Keratinocyte (primary cell): ENCODE measurements at regions not wholly inside any gene's neighbourhood (a gene's known extent, or its start where the extent isn't known, plus 50 kb on each side); places are given as distances from the start of the nearest gene placed in this dataset.

ENCODE experiments used
- DNase-seq: peaks from one replicate; pipeline ENCODE4 v3.0.0-alpha.2; 2011; ENCODE audit warnings: low read depth, missing footprints, low spot score
- FAIRE-seq: peaks from 2 replicates; lab custom pipeline; 2011; peaks lifted over from hg19 to GRCh38; lab: Jason Lieb, UNC
- H2AFZ ChIP-seq: 2 replicates; pipeline ENCODE4 v1.6.0; 2012; ENCODE audit warnings: low read length, control low read depth, inconsistent platforms; ENCODE audit not compliant: control insufficient read depth
- H3K27ac ChIP-seq: 2 replicates; pipeline ENCODE4 v1.5.1; 2011; ENCODE audit warnings: low read length; ENCODE audit not compliant: control insufficient read depth, insufficient read depth
- H3K27me3 ChIP-seq: 3 replicates; pipeline ENCODE4 v1.6.0; 2011; ENCODE audit warnings: low read length; ENCODE audit not compliant: control insufficient read depth, insufficient read depth; ENCODE audit errors: extremely low read depth
- H3K36me3 ChIP-seq, 2 experiments: 2 replicates in 1 of 2; 3 replicates in 1 of 2; pipeline ENCODE4 v1.5.1; 2011; ENCODE audit warnings: low read length in 2 of 2, mild to moderate bottlenecking in 1 of 2; ENCODE audit not compliant: control insufficient read depth in 2 of 2, insufficient read depth in 2 of 2; ENCODE audit errors: extremely low read depth in 1 of 2
- H3K4me1 ChIP-seq: 3 replicates; pipeline ENCODE4 v1.5.1; 2011; ENCODE audit warnings: low read length; ENCODE audit not compliant: control insufficient read depth, insufficient read depth; ENCODE audit errors: extremely low read depth
- H3K4me2 ChIP-seq: 3 replicates; pipeline ENCODE4 v1.6.0; 2011; ENCODE audit warnings: low read depth, low read length; ENCODE audit not compliant: control insufficient read depth, insufficient read depth; ENCODE audit errors: extremely low read depth
- H3K4me3 ChIP-seq, 3 experiments: fragments of 200-600 bp in 1 of 3; sonication (generic) in 1 of 3; 2 replicates in 2 of 3; 3 replicates in 1 of 3; pipeline ENCODE4 v1.5.1; 2011 to 2016; ENCODE audit warnings: low read length in 3 of 3, mild to moderate bottlenecking in 3 of 3, control low read depth in 2 of 3, inconsistent platforms in 1 of 3, low read depth in 1 of 3, mixed read lengths in 1 of 3, mixed run types in 1 of 3, moderate library complexity in 1 of 3; ENCODE audit not compliant: control insufficient read depth in 2 of 3, insufficient read depth in 2 of 3; ENCODE audit errors: extremely low read depth in 1 of 3
- H3K79me2 ChIP-seq: 2 replicates; pipeline ENCODE4 v1.6.0; 2012; ENCODE audit warnings: low read length; ENCODE audit not compliant: control insufficient read depth, insufficient read depth
- H3K9ac ChIP-seq: 3 replicates; pipeline ENCODE4 v1.6.0; 2011; ENCODE audit warnings: low read length; ENCODE audit not compliant: control insufficient read depth, insufficient read depth; ENCODE audit errors: extremely low read depth
- H3K9me1 ChIP-seq: 3 replicates; pipeline ENCODE4 v1.6.0; 2011; ENCODE audit warnings: low read length; ENCODE audit not compliant: control insufficient read depth, insufficient read depth; ENCODE audit errors: extremely low read depth
- H3K9me3 ChIP-seq: 2 replicates; pipeline ENCODE4 v1.5.1; 2012; ENCODE audit warnings: low read depth, low read length; ENCODE audit not compliant: control insufficient read depth
- H4K20me1 ChIP-seq: 3 replicates; pipeline ENCODE4 v1.6.0; 2011; ENCODE audit warnings: low read length; ENCODE audit not compliant: control insufficient read depth, insufficient read depth; ENCODE audit errors: extremely low read depth
- CTCF ChIP-seq, 3 experiments: IDR thresholded peaks in 1 of 3; conservative IDR thresholded peaks in 1 of 3; optimal IDR thresholded peaks in 1 of 3; 2 replicates in 2 of 3; 3 replicates in 1 of 3; pipeline versions ENCODE3 to v1.5.1; 2011; ENCODE audit warnings: low read length in 3 of 3, mild to moderate bottlenecking in 3 of 3, moderate library complexity in 2 of 3, control low read depth in 1 of 3, inconsistent platforms in 1 of 3; ENCODE audit not compliant: insufficient read depth in 2 of 3; ENCODE audit errors: extremely low read depth in 1 of 3
- EZH2 ChIP-seq: IDR thresholded peaks from one replicate; pipeline ENCODE4 v1.6.1; 2012; ENCODE audit warnings: inconsistent platforms, mild to moderate bottlenecking, low read length, moderate library complexity
- dilution Hi-C: fragments of 300-500 bp; cut with MboI; formaldehyde crosslinking; loops from one replicate; pipeline ENCODE4 v1.7.0; 2020; ENCODE audit warnings: low sequenced_read_pairs; ENCODE audit not compliant: extremely low pct_ligation_motif_present

- no peak for TF ChIP-seq CTCF (optimal IDR thresholded peaks at IDR 0.05 in 1 of 3, IDR thresholded peaks at IDR 0.05 in 1 of 3, conservative IDR thresholded peaks at IDR 0.05 in 1 of 3; ENCODE audit: extremely low read depth in 1 of 3, insufficient read depth in 2 of 3, low read length in 3 of 3)
- no peak for TF ChIP-seq EZH2
- DNase-seq = no peak
Measured at GRCh38 chr3:66713921-66714320, 213.1 kb upstream of the LRIG1 start.

DNA sequence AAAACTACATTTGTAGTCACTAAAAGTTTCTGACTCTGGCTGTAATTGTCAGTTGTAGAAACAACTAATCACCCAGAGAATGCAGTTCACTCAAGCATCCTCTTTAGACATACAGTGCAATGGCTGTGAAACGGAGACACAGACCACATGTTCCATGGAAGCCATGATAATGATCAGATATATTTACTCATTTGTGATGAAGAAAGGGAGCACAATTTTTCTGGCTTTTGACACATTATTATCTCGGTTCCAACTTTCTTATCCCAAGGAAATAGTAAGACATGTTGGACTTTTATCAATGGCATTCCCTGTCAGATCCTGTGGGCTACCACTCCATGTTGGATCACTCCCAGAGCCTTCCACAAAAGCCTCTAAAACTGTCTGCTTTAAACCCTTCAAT lies 215.0 kb upstream of the LRIG1 start:
- no peak for TF ChIP-seq EZH2
- no peak for TF ChIP-seq CTCF (optimal IDR thresholded peaks at IDR 0.05 in 1 of 3, IDR thresholded peaks at IDR 0.05 in 1 of 3, conservative IDR thresholded peaks at IDR 0.05 in 1 of 3; ENCODE audit: extremely low read depth in 1 of 3, insufficient read depth in 2 of 3, low read length in 3 of 3)
- FAIRE-seq (no peak), DNase-seq (no peak)
- Histone ChIP-seq H3K4me3 (no peak overlapping the region), H3K9me3 (no peaks in the 10 kb centered on the region), H4K20me1 (no peaks in the 10 kb centered on the region), H2AFZ (no peak overlapping the region), H3K27ac (no peak overlapping the region), H3K27me3 (no peaks in the 10 kb centered on the region), H3K9ac (no peak overlapping the region), H3K36me3 (no peaks in the 10 kb centered on the region), H3K9me1 (no peaks in the 10 kb centered on the region), H3K4me2 (no peak overlapping the region), H3K79me2 (no peaks in the 10 kb centered on the region), H3K4me1 (no peaks in the 10 kb centered on the region)
- dilution Hi-C loops = no loop called here

More at GRCh38 chr3:66713921-66714320, 213.1 kb upstream of the LRIG1 start:
- Histone ChIP-seq H3K9ac (no peak overlapping the region), H3K9me1 (no peaks in the 10 kb centered on the region), H3K36me3 (no peaks in the 10 kb centered on the region), H3K9me3 (no peaks in the 10 kb centered on the region), H3K4me2 (no peak overlapping the region), H2AFZ (no peak overlapping the region), H4K20me1 (no peaks in the 10 kb centered on the region), H3K4me3 (no peak overlapping the region), H3K27ac (no peak overlapping the region), H3K4me1 (peaks cover 2% of the 10 kb centered on the region), H3K27me3 (no peaks in the 10 kb centered on the region), H3K79me2 (no peaks in the 10 kb centered on the region)
- dilution Hi-C loops = no loop called here
- no peak for FAIRE-seq
